WERI-Rb-1 (cell line): ENCODE measurements at regions not wholly inside any gene's neighbourhood (a gene's known extent, or its start where the extent isn't known, plus 50 kb on each side); places are given as distances from the start of the nearest gene placed in this dataset.
A peak's percentile ranks its signal among the peaks of the same experiment; 100 is the strongest.
"Not testable (repeated sequence)": the region's sequence is repeated elsewhere in the genome, so short reads cannot be mapped to it uniquely, and the experiment has no call there.

Experiments used
- DNase-seq: peaks from one replicate; pipeline ENCODE4 v3.0.0-alpha.2; 2020
- H3K27ac ChIP-seq: fragments of 250-450 bp; sonication (Bioruptor Pico); 2 replicates; pipeline ENCODE4 v1.5.1; 2020; ENCODE audit warnings: mild to moderate bottlenecking, moderate library complexity
- H3K27me3 ChIP-seq: fragments of 250-450 bp; sonication (Bioruptor Pico); 2 replicates; pipeline ENCODE4 v1.5.1; 2021; ENCODE audit warnings: mild to moderate bottlenecking, low read depth, moderate library complexity; ENCODE audit not compliant: insufficient read depth, severe bottlenecking
- H3K36me3 ChIP-seq: fragments of 250-450 bp; sonication (Bioruptor Pico); 2 replicates; pipeline ENCODE4 v1.5.1; 2020; ENCODE audit warnings: mild to moderate bottlenecking, moderate library complexity
- H3K4me3 ChIP-seq: 2 replicates; pipeline ENCODE4 v1.5.1; 2011; ENCODE audit warnings: low read depth, mild to moderate bottlenecking, control low read depth, low read length
- H3K9me3 ChIP-seq: fragments of 250-450 bp; sonication (Bioruptor Pico); 2 replicates; pipeline ENCODE4 v1.5.1; 2021; ENCODE audit warnings: mild to moderate bottlenecking, moderate library complexity; ENCODE audit not compliant: severe bottlenecking
- TF ChIP-seq, protein P1 (sequence below): IDR thresholded peaks from 2 replicates; pipeline ENCODE4 v1.5.1; 2011; ENCODE audit warnings: low read depth, mild to moderate bottlenecking, control low read depth, inconsistent platforms, low read length

DNA sequence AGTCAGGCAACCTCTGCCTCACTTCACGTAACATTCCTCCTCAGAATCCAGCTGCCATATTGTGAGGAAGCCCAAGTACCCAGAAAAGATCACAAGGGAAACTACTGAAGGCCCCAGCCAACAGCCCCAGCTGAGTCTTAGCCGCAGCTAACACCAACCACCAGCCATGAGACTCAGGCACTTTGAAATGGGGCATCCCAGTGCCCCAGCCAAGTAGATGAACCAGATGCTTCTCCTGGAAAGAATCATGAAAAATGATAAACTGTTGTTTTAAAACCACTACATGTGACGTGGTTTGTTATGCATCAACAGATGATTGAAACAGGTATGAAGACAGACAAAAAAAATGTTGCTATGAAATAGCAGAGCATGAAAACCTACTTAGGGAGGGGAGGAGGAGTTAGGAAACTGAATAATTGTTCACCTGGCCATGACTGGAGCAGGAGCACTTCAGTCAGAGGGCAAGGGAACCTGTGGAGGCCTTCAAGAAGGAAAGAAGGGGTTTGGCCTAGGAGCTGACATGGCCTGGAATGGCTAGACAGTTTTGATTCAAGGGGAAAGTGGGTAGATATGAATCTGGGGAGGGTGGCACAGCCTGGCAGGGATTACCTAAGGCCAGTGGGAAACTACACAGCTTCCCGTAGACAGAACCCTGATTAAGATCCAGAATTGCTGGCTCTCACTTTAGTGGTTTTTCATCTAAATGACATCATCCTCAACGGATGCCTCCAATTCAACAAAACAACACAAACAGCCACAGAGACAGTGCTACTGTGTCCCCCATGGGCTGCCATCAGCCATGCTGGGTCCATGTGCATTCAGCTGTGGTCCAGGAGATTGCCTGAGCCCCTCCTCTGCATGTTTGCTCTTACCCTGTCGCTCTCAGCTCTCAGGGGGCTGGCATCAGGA is 211.6 kb downstream of the SYK start:
- Histone ChIP-seq H3K27ac (no peak overlapping the region), H3K36me3 (no peaks in the 10 kb centered on the region), H3K9me3 (no peaks in the 10 kb centered on the region), H3K27me3 (no peaks in the 10 kb centered on the region), H3K4me3 (no peak overlapping the region)
- DNase-seq, result no peak
- TF ChIP-seq, protein P1, sequence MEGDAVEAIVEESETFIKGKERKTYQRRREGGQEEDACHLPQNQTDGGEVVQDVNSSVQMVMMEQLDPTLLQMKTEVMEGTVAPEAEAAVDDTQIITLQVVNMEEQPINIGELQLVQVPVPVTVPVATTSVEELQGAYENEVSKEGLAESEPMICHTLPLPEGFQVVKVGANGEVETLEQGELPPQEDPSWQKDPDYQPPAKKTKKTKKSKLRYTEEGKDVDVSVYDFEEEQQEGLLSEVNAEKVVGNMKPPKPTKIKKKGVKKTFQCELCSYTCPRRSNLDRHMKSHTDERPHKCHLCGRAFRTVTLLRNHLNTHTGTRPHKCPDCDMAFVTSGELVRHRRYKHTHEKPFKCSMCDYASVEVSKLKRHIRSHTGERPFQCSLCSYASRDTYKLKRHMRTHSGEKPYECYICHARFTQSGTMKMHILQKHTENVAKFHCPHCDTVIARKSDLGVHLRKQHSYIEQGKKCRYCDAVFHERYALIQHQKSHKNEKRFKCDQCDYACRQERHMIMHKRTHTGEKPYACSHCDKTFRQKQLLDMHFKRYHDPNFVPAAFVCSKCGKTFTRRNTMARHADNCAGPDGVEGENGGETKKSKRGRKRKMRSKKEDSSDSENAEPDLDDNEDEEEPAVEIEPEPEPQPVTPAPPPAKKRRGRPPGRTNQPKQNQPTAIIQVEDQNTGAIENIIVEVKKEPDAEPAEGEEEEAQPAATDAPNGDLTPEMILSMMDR, result no peak

DNA sequence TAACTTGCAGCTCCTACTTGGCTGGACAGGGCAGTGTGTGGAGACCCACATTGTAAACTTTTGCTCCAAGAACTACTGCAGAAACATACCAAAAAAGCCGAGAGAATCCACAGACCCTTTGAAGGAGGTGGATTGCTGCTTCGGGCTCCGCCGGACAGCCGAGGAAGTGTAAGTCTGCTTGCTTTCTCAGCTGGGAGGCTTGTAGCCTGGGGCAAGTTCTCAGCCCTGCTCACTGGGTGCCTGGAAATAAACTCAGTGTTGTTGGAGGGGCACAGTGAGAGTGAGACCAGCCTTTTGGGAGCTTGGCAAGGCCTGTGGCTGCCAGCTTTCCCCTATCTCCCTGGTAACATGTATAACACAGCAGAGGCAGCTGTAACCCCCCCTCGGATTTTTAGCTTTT is 215.6 kb downstream of the SYK start:
- Histone ChIP-seq H3K4me3 (no peak overlapping the region), H3K27me3 (no peaks in the 10 kb centered on the region), H3K27ac (no peak overlapping the region), H3K36me3 (no peaks in the 10 kb centered on the region), H3K9me3 (no peaks in the 10 kb centered on the region)
- TF ChIP-seq, protein P1, result no peak
- no peak for DNase-seq

DNA sequence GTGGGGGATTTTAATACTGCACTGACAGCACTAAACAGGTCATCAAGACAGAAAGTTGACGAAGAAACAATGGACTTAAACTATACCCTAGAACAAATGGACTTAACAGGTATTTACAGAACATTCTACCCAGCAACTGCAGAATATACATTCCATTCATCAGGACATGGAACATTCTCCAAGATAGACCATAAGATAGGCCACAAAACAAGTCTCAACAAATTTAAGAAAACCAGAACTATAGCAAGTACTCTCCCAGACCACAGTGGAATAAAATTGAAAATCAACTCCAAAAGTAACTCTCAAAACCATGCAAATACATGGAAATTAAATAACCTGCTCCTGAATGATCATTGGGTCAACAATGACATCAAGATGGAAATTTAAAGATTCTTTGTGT is 218.3 kb downstream of the SYK start:
- H3K27ac ChIP-seq, H3K4me3 ChIP-seq, H3K36me3 ChIP-seq, DNase-seq, H3K27me3 ChIP-seq, H3K9me3 ChIP-seq: not testable (repeated sequence)

DNA sequence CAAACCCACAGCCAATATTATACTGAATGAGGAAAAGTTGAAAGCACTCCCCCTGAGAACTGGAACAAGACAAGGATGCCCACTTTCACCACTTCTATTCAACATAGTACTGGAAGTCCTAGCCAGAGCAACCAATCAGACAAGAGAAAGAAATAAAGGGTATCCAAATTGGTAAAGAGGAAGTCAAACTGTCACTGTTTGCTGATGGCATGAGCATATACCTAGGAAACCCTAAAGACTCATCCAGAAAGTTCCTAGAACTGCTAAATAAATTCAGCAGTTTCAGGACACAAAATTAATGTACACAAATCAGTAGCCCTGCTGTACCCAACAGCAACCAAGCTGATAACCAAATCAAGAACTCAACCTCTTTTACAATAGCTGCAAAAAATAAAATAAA is 220.0 kb downstream of the SYK start:
- not testable (repeated sequence) for DNase-seq, H3K9me3 ChIP-seq, H3K4me3 ChIP-seq, H3K27ac ChIP-seq, H3K27me3 ChIP-seq, H3K36me3 ChIP-seq

DNA sequence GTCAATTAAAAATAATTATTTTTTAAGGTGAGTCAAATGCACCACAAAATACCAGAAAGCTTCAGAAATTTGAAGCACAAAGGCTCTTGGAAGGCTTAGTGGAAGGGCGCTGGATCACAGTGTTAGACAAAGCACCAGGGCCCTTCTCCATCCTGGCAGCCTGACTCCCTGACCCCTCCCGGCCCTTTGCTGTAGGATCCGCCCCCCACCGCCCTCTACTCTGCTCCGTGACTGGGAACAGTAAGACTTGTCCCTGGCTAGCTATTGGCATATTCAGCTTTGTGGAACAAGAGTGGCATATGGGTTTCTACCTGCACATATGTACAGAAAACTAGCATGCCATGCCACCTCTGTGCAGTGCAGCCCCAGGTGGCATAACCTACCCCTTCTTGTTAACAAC is 222.1 kb downstream of the SYK start:
- no peaks in the 10 kb centered on the region for H3K27me3 ChIP-seq
- no peak overlapping the region for H3K4me3 ChIP-seq
- no peaks in the 10 kb centered on the region for H3K9me3 ChIP-seq
- no peak overlapping the region for H3K27ac ChIP-seq
- H3K36me3 ChIP-seq, result no peaks in the 10 kb centered on the region
- DNase-seq, result no peak
- TF ChIP-seq, protein P1, result no peak

DNA sequence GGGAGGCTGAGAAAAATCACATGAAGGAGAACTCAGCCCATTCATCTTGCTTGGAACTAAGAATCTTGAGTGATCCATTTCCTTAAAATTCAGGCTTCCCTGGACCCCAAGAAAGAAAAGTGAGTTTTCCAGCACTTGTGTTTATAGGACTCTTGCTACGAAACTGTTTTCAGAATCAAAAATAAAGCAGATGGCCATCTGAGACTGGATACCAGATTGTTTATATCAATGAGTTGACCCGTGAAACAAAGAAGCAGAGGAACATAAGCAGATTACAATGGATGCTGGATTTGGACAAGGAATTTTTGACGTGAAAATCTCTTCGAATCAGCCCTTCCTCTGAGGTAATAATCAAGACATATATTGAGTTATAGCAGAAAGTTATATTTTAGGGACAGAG is 223.2 kb downstream of the SYK start:
- TF ChIP-seq, protein P1, result no peak

DNA sequence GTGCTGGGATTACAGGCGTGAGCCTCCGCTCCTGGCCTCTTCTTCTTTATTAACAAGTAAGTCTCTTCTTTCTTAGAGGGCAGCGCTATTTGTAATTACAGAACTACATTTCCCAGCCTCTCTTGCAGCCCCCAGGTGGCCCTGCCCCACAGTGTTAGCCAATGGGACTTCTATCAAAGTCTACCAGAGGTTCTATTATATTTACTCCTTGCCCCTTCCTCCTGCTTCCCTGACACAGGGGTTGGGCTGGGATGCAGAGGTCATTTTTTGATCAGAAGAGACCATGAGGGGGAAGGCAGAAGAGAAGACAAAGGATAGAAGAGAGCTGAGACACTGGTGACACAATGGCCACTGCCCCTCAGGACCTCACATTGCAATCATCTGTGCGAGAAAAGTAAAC is 224.2 kb downstream of the SYK start:
- DNase-seq, result no peak
- TF ChIP-seq, protein P1, result no peak
- H3K27ac ChIP-seq, result no peak overlapping the region
- no peaks in the 10 kb centered on the region for H3K36me3 ChIP-seq
- no peaks in the 10 kb centered on the region for H3K9me3 ChIP-seq
- H3K27me3 ChIP-seq, result no peaks in the 10 kb centered on the region
- H3K4me3 ChIP-seq, result no peak overlapping the region

More for the DNA sequence above, 223.2 kb downstream of the SYK start:
- H3K36me3 ChIP-seq, result no peaks in the 10 kb centered on the region
- peak overlapping the region; percentile 61 for H3K27ac ChIP-seq
- no peak overlapping the region for H3K4me3 ChIP-seq
- DNase-seq, result no peak
- H3K27me3 ChIP-seq, result no peaks in the 10 kb centered on the region
- no peaks in the 10 kb centered on the region for H3K9me3 ChIP-seq
